ENCODE measurements at regions not wholly inside any gene's neighbourhood (a gene's known extent, or its start where the extent isn't known, plus 50 kb on each side); places are given as distances from the start of the nearest gene placed in this dataset.

DNA sequence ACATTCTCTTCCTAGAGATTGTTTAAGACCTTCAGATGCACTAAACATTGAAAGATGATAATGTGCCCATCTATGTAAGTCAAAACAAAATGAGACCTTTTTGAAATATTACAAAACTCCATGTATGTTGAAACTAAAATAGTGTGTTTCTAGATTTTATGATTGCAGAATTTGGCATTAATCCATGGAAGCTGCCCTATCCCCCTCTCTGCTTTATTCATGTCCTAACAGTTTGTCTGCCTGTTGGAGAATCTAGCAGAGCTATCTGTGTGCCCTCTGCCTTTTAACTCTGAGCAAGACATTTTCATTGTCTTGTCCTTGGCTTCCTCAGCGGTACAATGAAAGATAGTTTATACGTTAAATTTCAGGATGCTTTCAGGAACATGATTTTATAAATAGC is 105.5 kb downstream of the FAT3 start (continued):
- TF ChIP-seq, protein P1, sequence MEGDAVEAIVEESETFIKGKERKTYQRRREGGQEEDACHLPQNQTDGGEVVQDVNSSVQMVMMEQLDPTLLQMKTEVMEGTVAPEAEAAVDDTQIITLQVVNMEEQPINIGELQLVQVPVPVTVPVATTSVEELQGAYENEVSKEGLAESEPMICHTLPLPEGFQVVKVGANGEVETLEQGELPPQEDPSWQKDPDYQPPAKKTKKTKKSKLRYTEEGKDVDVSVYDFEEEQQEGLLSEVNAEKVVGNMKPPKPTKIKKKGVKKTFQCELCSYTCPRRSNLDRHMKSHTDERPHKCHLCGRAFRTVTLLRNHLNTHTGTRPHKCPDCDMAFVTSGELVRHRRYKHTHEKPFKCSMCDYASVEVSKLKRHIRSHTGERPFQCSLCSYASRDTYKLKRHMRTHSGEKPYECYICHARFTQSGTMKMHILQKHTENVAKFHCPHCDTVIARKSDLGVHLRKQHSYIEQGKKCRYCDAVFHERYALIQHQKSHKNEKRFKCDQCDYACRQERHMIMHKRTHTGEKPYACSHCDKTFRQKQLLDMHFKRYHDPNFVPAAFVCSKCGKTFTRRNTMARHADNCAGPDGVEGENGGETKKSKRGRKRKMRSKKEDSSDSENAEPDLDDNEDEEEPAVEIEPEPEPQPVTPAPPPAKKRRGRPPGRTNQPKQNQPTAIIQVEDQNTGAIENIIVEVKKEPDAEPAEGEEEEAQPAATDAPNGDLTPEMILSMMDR (conservative IDR thresholded peaks at IDR 0.05; ENCODE audit: low read depth in 2 of 2) = no peak
- TF ChIP-seq, protein P2, sequence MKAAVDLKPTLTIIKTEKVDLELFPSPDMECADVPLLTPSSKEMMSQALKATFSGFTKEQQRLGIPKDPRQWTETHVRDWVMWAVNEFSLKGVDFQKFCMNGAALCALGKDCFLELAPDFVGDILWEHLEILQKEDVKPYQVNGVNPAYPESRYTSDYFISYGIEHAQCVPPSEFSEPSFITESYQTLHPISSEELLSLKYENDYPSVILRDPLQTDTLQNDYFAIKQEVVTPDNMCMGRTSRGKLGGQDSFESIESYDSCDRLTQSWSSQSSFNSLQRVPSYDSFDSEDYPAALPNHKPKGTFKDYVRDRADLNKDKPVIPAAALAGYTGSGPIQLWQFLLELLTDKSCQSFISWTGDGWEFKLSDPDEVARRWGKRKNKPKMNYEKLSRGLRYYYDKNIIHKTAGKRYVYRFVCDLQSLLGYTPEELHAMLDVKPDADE (IDR thresholded peaks at IDR 0.05) = no peak
- TF ChIP-seq POLR2AphosphoS5 (IDR thresholded peaks at IDR 0.05; ENCODE audit: low read depth) (no peak), ZNF114 (CRISPR knock-in tag; IDR thresholded peaks at IDR 0.05) (no peak)
- TF ChIP-seq, protein P3, sequence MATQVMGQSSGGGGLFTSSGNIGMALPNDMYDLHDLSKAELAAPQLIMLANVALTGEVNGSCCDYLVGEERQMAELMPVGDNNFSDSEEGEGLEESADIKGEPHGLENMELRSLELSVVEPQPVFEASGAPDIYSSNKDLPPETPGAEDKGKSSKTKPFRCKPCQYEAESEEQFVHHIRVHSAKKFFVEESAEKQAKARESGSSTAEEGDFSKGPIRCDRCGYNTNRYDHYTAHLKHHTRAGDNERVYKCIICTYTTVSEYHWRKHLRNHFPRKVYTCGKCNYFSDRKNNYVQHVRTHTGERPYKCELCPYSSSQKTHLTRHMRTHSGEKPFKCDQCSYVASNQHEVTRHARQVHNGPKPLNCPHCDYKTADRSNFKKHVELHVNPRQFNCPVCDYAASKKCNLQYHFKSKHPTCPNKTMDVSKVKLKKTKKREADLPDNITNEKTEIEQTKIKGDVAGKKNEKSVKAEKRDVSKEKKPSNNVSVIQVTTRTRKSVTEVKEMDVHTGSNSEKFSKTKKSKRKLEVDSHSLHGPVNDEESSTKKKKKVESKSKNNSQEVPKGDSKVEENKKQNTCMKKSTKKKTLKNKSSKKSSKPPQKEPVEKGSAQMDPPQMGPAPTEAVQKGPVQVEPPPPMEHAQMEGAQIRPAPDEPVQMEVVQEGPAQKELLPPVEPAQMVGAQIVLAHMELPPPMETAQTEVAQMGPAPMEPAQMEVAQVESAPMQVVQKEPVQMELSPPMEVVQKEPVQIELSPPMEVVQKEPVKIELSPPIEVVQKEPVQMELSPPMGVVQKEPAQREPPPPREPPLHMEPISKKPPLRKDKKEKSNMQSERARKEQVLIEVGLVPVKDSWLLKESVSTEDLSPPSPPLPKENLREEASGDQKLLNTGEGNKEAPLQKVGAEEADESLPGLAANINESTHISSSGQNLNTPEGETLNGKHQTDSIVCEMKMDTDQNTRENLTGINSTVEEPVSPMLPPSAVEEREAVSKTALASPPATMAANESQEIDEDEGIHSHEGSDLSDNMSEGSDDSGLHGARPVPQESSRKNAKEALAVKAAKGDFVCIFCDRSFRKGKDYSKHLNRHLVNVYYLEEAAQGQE (IDR thresholded peaks at IDR 0.05; ENCODE audit: unreplicated experiment) = no peak

DNA sequence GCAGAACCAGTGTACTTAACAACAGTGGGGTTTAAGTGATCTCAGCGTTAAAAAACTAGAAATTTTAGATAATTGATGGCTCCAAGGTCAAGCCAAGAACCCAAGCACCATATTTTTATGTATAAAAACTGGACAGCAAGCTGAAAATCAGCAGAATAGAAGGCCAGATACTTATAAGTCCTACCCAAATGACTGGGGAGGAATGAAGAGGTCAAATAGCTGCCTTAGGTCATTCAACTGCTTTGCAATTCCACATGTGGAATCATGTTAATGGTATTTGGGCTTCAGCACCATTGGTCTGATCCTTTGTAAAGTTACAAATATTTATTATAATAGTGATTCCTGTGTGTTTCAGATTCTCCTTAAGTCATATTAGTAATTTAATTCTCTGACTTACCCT is 108.4 kb downstream of the FAT3 start:
- Histone ChIP-seq H3K27ac (ENCODE audit: low read depth) (no peak overlapping the region), H3K27me3 (ENCODE audit: insufficient read depth) (no peaks in the 10 kb centered on the region)
- no peak for TF ChIP-seq POLR2AphosphoS5 (IDR thresholded peaks at IDR 0.05; ENCODE audit: low read depth)
- TF ChIP-seq CREB1 (CRISPR knock-in tag; IDR thresholded peaks at IDR 0.05; ENCODE audit: low read depth) = no peak
- TF ChIP-seq JUNB (IDR thresholded peaks at IDR 0.05; ENCODE audit: unreplicated experiment) = no peak
- no peak for TF ChIP-seq NANOG (IDR thresholded peaks at IDR 0.05; ENCODE audit: borderline replicate concordance)
- TF ChIP-seq EZH2phosphoT487 (IDR thresholded peaks at IDR 0.05; ENCODE audit: unreplicated experiment) = no peak
- TF ChIP-seq ZNF114 (CRISPR knock-in tag; IDR thresholded peaks at IDR 0.05) = no peak
- TF ChIP-seq, protein P4, sequence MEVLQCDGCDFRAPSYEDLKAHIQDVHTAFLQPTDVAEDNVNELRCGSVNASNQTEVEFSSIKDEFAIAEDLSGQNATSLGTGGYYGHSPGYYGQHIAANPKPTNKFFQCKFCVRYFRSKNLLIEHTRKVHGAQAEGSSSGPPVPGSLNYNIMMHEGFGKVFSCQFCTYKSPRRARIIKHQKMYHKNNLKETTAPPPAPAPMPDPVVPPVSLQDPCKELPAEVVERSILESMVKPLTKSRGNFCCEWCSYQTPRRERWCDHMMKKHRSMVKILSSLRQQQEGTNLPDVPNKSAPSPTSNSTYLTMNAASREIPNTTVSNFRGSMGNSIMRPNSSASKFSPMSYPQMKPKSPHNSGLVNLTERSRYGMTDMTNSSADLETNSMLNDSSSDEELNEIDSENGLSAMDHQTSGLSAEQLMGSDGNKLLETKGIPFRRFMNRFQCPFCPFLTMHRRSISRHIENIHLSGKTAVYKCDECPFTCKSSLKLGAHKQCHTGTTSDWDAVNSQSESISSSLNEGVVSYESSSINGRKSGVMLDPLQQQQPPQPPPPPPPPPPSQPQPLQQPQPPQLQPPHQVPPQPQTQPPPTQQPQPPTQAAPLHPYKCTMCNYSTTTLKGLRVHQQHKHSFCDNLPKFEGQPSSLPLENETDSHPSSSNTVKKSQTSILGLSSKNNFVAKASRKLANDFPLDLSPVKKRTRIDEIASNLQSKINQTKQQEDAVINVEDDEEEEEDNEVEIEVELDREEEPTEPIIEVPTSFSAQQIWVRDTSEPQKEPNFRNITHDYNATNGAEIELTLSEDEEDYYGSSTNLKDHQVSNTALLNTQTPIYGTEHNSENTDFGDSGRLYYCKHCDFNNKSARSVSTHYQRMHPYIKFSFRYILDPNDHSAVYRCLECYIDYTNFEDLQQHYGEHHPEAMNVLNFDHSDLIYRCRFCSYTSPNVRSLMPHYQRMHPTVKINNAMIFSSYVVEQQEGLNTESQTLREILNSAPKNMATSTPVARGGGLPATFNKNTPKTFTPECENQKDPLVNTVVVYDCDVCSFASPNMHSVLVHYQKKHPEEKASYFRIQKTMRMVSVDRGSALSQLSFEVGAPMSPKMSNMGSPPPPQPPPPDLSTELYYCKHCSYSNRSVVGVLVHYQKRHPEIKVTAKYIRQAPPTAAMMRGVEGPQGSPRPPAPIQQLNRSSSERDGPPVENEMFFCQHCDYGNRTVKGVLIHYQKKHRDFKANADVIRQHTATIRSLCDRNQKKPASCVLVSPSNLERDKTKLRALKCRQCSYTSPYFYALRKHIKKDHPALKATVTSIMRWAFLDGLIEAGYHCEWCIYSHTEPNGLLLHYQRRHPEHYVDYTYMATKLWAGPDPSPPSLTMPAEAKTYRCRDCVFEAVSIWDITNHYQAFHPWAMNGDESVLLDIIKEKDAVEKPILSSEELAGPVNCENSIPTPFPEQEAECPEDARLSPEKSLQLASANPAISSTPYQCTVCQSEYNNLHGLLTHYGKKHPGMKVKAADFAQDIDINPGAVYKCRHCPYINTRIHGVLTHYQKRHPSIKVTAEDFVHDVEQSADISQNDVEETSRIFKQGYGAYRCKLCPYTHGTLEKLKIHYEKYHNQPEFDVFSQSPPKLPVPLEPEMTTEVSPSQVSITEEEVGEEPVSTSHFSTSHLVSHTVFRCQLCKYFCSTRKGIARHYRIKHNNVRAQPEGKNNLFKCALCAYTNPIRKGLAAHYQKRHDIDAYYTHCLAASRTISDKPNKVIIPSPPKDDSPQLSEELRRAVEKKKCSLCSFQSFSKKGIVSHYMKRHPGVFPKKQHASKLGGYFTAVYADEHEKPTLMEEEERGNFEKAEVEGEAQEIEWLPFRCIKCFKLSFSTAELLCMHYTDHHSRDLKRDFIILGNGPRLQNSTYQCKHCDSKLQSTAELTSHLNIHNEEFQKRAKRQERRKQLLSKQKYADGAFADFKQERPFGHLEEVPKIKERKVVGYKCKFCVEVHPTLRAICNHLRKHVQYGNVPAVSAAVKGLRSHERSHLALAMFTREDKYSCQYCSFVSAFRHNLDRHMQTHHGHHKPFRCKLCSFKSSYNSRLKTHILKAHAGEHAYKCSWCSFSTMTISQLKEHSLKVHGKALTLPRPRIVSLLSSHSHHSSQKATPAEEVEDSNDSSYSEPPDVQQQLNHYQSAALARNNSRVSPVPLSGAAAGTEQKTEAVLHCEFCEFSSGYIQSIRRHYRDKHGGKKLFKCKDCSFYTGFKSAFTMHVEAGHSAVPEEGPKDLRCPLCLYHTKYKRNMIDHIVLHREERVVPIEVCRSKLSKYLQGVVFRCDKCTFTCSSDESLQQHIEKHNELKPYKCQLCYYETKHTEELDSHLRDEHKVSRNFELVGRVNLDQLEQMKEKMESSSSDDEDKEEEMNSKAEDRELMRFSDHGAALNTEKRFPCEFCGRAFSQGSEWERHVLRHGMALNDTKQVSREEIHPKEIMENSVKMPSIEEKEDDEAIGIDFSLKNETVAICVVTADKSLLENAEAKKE (CRISPR knock-in tag; IDR thresholded peaks at IDR 0.05) = no peak
- TF ChIP-seq, protein P2 (IDR thresholded peaks at IDR 0.05) = no peak
- no peak for TF ChIP-seq EZH2 (IDR thresholded peaks at IDR 0.05; ENCODE audit: low read depth, unreplicated experiment)
- TF ChIP-seq STAT1 (IDR thresholded peaks at IDR 0.05; ENCODE audit: unreplicated experiment) = no peak

More for the DNA sequence above, 108.4 kb downstream of the FAT3 start:
- Histone ChIP-seq H3F3A (replicated peaks; ENCODE audit: low read depth) (no peaks in the 10 kb centered on the region; the same call in 1 of the 2 replicates), H3K4me3 (no peak overlapping the region), H3K4me2 (no peak overlapping the region), H3K9me2 (ENCODE audit: insufficient read depth) (no peaks in the 10 kb centered on the region), H3K79me2 (replicated peaks; ENCODE audit: insufficient read depth) (peaks cover 77% of the 10 kb centered on the region), H2AFZ (no peak overlapping the region), H3K36me3 (ENCODE audit: insufficient read depth) (no peaks in the 10 kb centered on the region), H3K4me1 (ENCODE audit: insufficient read depth) (peaks cover 61% of the 10 kb centered on the region), H4K20me1 (replicated peaks; ENCODE audit: insufficient read depth) (no peaks in the 10 kb centered on the region)
- Mint-ChIP-seq H3K4me1 (peaks cover 55% of the 10 kb centered on the region), H3K9me3 (no peaks in the 10 kb centered on the region), H3K4me3 (no peak overlapping the region), H3K27ac (peak overlapping the region; percentile 61; the same call in 1 of the 2 replicates), H3K36me3 (ENCODE audit: low read depth) (peaks cover 29% of the 10 kb centered on the region; the same call in 2 of the 3 replicates), H3K27me3 (ENCODE audit: insufficient read depth, low read depth, poor library complexity) (peaks cover 1% of the 10 kb centered on the region)
- ATAC-seq = no peak
- DNase-seq (ENCODE audit: low spot score) = no peak

All from GM23338 (cell line).